CD4-positive, alpha-beta T cell treated with Interleukin-4 for 1 hour (primary cell): ENCODE measurements at regions not wholly inside any gene's neighbourhood (a gene's known extent, or its start where the extent isn't known, plus 50 kb on each side); places are given as distances from the start of the nearest gene placed in this dataset.

Experiments used
- DNase-seq, 2 donors: peaks; one replicate each; pipeline ENCODE4 v3.0.0-alpha.2; 2020 to 2022

- no peak for DNase-seq
Measured at GRCh38 chr9:18077941-18078678, 395.8 kb upstream of the ADAMTSL1 start.

GRCh38 chr9:18092138-18092537, 381.8 kb upstream of the ADAMTSL1 start:
- no peak for DNase-seq

- DNase-seq: no peak
Measured at GRCh38 chr9:18106006-18106560, 367.9 kb upstream of the ADAMTSL1 start.

- DNase-seq: no peak
Measured at GRCh38 chr9:18109675-18110074, 364.3 kb upstream of the ADAMTSL1 start.

GRCh38 chr9:18111146-18111545, 362.8 kb upstream of the ADAMTSL1 start:
- DNase-seq: no peak

- no peak for DNase-seq
Measured at GRCh38 chr9:18114559-18115475, 359.1 kb upstream of the ADAMTSL1 start.

GRCh38 chr9:18118268-18118667, 355.7 kb upstream of the ADAMTSL1 start:
- DNase-seq: no peak

GRCh38 chr9:18122171-18122570, 351.8 kb upstream of the ADAMTSL1 start:
- no peak for DNase-seq

GRCh38 chr9:18124760-18125159, 349.2 kb upstream of the ADAMTSL1 start:
- DNase-seq: no peak

GRCh38 chr9:18126831-18127498, 347.0 kb upstream of the ADAMTSL1 start:
- DNase-seq: no peak

GRCh38 chr9:18127499-18127875, 346.5 kb upstream of the ADAMTSL1 start:
- DNase-seq: no peak

GRCh38 chr9:18129809-18130334, 344.1 kb upstream of the ADAMTSL1 start:
- DNase-seq: no peak

- DNase-seq: no peak
Measured at GRCh38 chr9:18136354-18136994, 337.5 kb upstream of the ADAMTSL1 start.

- DNase-seq: no peak
Measured at GRCh38 chr9:18137815-18138214, 336.1 kb upstream of the ADAMTSL1 start.

- DNase-seq: no peak
Measured at GRCh38 chr9:18138656-18139055, 335.3 kb upstream of the ADAMTSL1 start.

- DNase-seq: no peak
Measured at GRCh38 chr9:18141681-18142080, 332.3 kb upstream of the ADAMTSL1 start.

- no peak for DNase-seq
Measured at GRCh38 chr9:18143073-18143745, 330.7 kb upstream of the ADAMTSL1 start.

GRCh38 chr9:18146329-18146728, 327.6 kb upstream of the ADAMTSL1 start:
- no peak for DNase-seq

- DNase-seq: no peak
Measured at GRCh38 chr9:18149471-18150011, 324.4 kb upstream of the ADAMTSL1 start.

GRCh38 chr9:18154661-18155060, 319.3 kb upstream of the ADAMTSL1 start:
- DNase-seq: no peak

GRCh38 chr9:18159254-18159653, 314.7 kb upstream of the ADAMTSL1 start:
- DNase-seq: no peak

GRCh38 chr9:18163146-18163545, 310.8 kb upstream of the ADAMTSL1 start:
- DNase-seq: no peak
